ENCODE measurements at regions not wholly inside any gene's neighbourhood (a gene's known extent, or its start where the extent isn't known, plus 50 kb on each side); places are given as distances from the start of the nearest gene placed in this dataset.
"Not testable (repeated sequence)": the region's sequence is repeated elsewhere in the genome, so short reads cannot be mapped to it uniquely, and the experiment has no call there.

DNA sequence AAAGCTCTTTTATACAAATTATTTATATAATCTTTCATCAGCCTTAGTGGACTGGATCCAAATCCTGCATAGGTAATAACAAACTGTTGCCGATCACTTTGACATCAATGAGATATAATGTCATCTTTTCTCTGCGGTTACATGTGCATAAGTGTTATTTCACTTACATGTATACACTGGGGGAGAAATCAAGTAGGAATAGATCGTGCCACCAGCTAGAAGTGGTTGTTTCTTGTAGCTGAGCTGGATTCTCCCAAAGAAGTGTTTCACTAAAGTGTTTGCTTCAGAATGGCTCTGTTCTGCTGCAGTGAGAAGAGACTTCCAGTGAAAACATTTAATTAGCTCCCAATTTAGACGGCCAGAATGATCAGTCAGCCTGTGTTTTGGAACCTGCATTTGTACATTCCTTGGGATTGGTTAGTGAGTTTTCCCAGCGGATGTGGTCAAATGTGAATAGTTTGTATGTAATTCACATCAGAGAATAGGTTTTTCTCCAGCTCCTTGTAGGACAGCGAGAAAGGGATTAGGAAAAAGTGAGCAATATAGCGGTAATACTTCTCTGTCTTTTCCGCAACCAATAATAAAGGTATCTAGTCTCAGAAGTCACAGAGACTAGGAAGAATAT, 163.1 kb upstream of the CCN2 start:
- H2BK120ac ChIP-seq (ENCODE audit: low read depth, low read length, poor library complexity, severe bottlenecking), result no peak overlapping the region
- H3K23me2 ChIP-seq (ENCODE audit: insufficient read length, low read depth, low read length, poor library complexity, severe bottlenecking), result no peaks in the 10 kb centered on the region
- peaks cover 9 to 10% (median 10%) of the 10 kb centered on the region in 3 experiments; a peak in 6 of 7 replicates for H3K36me3 Mint-ChIP-seq (ENCODE audit: insufficient read depth in 1 of 3, low read depth in 3 of 3)
- no peak for DNase-seq
- H3K27ac ChIP-seq (ENCODE audit: insufficient read length, low read depth, low read length), result no peak overlapping the region
- no peak overlapping the region for H2BK20ac ChIP-seq (ENCODE audit: low read depth, low read length, poor library complexity, severe bottlenecking)
- peaks cover 2% of the 10 kb centered on the region; the same call in 1 of the 2 replicates for H3K27me3 Mint-ChIP-seq (ENCODE audit: low read depth)
- no peak overlapping the region for H3K14ac ChIP-seq (ENCODE audit: insufficient read depth, low read length)
- H3K9me3 ChIP-seq (ENCODE audit: control insufficient read depth, low read depth, low read length), result no peaks in the 10 kb centered on the region
- H3K27me3 ChIP-seq (ENCODE audit: insufficient read depth, low read length), result peaks cover 2% of the 10 kb centered on the region; the same call in 1 of the 2 replicates
- WGBS (ENCODE audit: extremely low coverage, insufficient read length, low lambda C conversion rate), result no CpG with 5 or more reads among the region's 8 CpGs
- H4K91ac ChIP-seq (ENCODE audit: insufficient read length, low read depth, low read length), result no peak overlapping the region
- H3K18ac ChIP-seq (ENCODE audit: insufficient read length, low read depth, low read length), result no peak overlapping the region
- no peaks in the 10 kb centered on the region for H3K4me1 ChIP-seq (ENCODE audit: insufficient read depth, low read length)
- no peak overlapping the region for H3K27ac Mint-ChIP-seq
- no peak overlapping the region for H3K23ac ChIP-seq (ENCODE audit: insufficient read length, low read depth, low read length)
- H2BK5ac ChIP-seq (ENCODE audit: insufficient read length, low read length), result no peak overlapping the region
- no peak overlapping the region for H3K4me3 Mint-ChIP-seq
- TF ChIP-seq, protein P1, sequence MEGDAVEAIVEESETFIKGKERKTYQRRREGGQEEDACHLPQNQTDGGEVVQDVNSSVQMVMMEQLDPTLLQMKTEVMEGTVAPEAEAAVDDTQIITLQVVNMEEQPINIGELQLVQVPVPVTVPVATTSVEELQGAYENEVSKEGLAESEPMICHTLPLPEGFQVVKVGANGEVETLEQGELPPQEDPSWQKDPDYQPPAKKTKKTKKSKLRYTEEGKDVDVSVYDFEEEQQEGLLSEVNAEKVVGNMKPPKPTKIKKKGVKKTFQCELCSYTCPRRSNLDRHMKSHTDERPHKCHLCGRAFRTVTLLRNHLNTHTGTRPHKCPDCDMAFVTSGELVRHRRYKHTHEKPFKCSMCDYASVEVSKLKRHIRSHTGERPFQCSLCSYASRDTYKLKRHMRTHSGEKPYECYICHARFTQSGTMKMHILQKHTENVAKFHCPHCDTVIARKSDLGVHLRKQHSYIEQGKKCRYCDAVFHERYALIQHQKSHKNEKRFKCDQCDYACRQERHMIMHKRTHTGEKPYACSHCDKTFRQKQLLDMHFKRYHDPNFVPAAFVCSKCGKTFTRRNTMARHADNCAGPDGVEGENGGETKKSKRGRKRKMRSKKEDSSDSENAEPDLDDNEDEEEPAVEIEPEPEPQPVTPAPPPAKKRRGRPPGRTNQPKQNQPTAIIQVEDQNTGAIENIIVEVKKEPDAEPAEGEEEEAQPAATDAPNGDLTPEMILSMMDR (conservative IDR thresholded peaks at IDR 0.05), result no peak
- H3K9ac ChIP-seq (ENCODE audit: extremely low read depth, insufficient read length, low read length), result no peak overlapping the region
- no peak overlapping the region for H3K4me2 ChIP-seq (ENCODE audit: insufficient read depth, insufficient read length, low read length)
- no peak overlapping the region for H2AK5ac ChIP-seq (ENCODE audit: insufficient read length, low read length)
- H2BK12ac ChIP-seq (ENCODE audit: insufficient read length, low read depth, low read length), result no peak overlapping the region
- H3K79me1 ChIP-seq (ENCODE audit: insufficient read depth, low read depth, low read length, poor library complexity, severe bottlenecking), result no peaks in the 10 kb centered on the region
- H3K4ac ChIP-seq (ENCODE audit: low read depth, low read length), result no peak overlapping the region
- no peak overlapping the region for H4K5ac ChIP-seq (ENCODE audit: insufficient read length, low read depth, low read length)
- no peak overlapping the region for H3T11ph ChIP-seq (ENCODE audit: low read length)
- H4K20me1 ChIP-seq (ENCODE audit: control insufficient read depth, insufficient read depth, insufficient read length), result no peaks in the 10 kb centered on the region
- no peak overlapping the region for H4K8ac ChIP-seq (replicated peaks; ENCODE audit: insufficient read length, low read depth, low read length)
- H2BK15ac ChIP-seq (ENCODE audit: low read depth, low read length), result no peak overlapping the region
- H3K79me2 ChIP-seq (ENCODE audit: insufficient read depth, low read length), result no peaks in the 10 kb centered on the region
- H3K4me1 Mint-ChIP-seq, result no peaks in the 10 kb centered on the region
- H2AFZ ChIP-seq (ENCODE audit: low read length), result no peak overlapping the region
- H3K56ac ChIP-seq (ENCODE audit: insufficient read length, low read depth, low read length), result no peak overlapping the region
- peaks cover 14 to 17% of the 10 kb centered on the region in 2 experiments for H3K9me3 Mint-ChIP-seq

DNA sequence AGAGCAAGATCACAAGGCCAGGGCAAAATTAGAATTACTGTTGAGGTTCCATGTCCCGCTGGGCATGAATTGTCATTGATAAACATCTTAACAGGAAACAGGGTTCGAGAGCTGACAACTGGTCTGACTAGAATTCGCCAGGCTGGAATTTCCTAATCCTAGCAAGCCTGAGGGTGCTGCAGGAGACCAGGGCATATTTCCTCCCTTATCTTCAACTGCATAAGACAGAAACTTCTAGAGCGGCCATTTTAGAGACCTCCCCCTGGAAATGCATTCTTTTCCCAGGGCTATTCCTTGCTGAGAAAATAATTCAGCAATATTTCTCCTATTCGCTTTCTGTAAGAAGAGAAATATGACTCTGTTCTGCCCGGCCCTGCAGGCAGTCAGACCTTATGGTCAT, 158.6 kb upstream of the CCN2 start:
- not testable (repeated sequence) for H3K56ac ChIP-seq (ENCODE audit: insufficient read length, low read depth, low read length); H2BK12ac ChIP-seq (ENCODE audit: insufficient read length, low read depth, low read length); H4K5ac ChIP-seq (ENCODE audit: insufficient read length, low read depth, low read length); H3K4me3 Mint-ChIP-seq; H3K27me3 Mint-ChIP-seq (ENCODE audit: low read depth); H4K20me1 ChIP-seq (ENCODE audit: control insufficient read depth, insufficient read depth, insufficient read length); H2AK5ac ChIP-seq (ENCODE audit: insufficient read length, low read length); H3K79me2 ChIP-seq (ENCODE audit: insufficient read depth, low read length); H3K14ac ChIP-seq (ENCODE audit: insufficient read depth, low read length); H2AFZ ChIP-seq (ENCODE audit: low read length); H2BK5ac ChIP-seq (ENCODE audit: insufficient read length, low read length); H3K4ac ChIP-seq (ENCODE audit: low read depth, low read length); H3K4me2 ChIP-seq (ENCODE audit: insufficient read depth, insufficient read length, low read length); H4K8ac ChIP-seq (replicated peaks; ENCODE audit: insufficient read length, low read depth, low read length); H3K9ac ChIP-seq (ENCODE audit: extremely low read depth, insufficient read length, low read length); H3T11ph ChIP-seq (ENCODE audit: low read length); H3K18ac ChIP-seq (ENCODE audit: insufficient read length, low read depth, low read length); H3K79me1 ChIP-seq (ENCODE audit: insufficient read depth, low read depth, low read length, poor library complexity, severe bottlenecking); DNase-seq; H2BK120ac ChIP-seq (ENCODE audit: low read depth, low read length, poor library complexity, severe bottlenecking); H3K4me1 Mint-ChIP-seq; H2BK20ac ChIP-seq (ENCODE audit: low read depth, low read length, poor library complexity, severe bottlenecking); H3K23me2 ChIP-seq (ENCODE audit: insufficient read length, low read depth, low read length, poor library complexity, severe bottlenecking); H3K23ac ChIP-seq (ENCODE audit: insufficient read length, low read depth, low read length); H3K4me1 ChIP-seq (ENCODE audit: insufficient read depth, low read length); H2BK15ac ChIP-seq (ENCODE audit: low read depth, low read length); H4K91ac ChIP-seq (ENCODE audit: insufficient read length, low read depth, low read length); H3K27ac Mint-ChIP-seq; H3K27me3 ChIP-seq (ENCODE audit: insufficient read depth, low read length); H3K27ac ChIP-seq (ENCODE audit: insufficient read length, low read depth, low read length); H3K9me3 ChIP-seq (ENCODE audit: control insufficient read depth, low read depth, low read length)
- Mint-ChIP-seq H3K9me3 (peaks cover 29 to 38% of the 10 kb centered on the region in 2 experiments), H3K36me3 (ENCODE audit: insufficient read depth in 1 of 3, low read depth in 3 of 3) (peaks cover 16 to 27% (median 21%) of the 10 kb centered on the region in 3 experiments)
- WGBS (ENCODE audit: extremely low coverage, insufficient read length, low lambda C conversion rate), result no CpG with 5 or more reads among the region's 6 CpGs
